NCI-H2196 (cell line): ENCODE measurements at regions not wholly inside any gene's neighbourhood (a gene's known extent, or its start where the extent isn't known, plus 50 kb on each side); places are given as distances from the start of the nearest gene placed in this dataset.

Experiments used
- DNase-seq: peaks from one replicate; lab custom pipeline; 2025; ENCODE audit not compliant: unreplicated experiment; lab: John Stamatoyannopoulos, UW

DNA sequence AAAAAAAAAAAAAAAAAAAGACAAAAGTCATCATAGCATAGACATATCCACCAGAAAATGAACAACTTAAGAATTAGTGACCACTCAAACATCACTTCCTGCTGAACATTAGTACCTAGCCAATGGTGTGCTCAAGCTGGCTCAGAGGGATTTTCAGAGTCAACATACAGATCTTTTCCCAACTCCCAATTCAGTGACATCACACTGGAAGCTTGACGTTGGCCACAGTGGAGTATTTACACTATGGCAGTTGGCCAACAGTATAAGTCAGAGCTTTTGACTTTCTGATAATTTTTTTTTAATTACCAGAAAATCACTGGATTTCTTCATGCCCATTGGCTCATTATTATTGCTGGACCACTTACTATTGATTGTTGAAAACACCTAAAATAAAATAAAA, 383.5 kb downstream of the ARHGEF28 start:
- no peak for DNase-seq

DNA sequence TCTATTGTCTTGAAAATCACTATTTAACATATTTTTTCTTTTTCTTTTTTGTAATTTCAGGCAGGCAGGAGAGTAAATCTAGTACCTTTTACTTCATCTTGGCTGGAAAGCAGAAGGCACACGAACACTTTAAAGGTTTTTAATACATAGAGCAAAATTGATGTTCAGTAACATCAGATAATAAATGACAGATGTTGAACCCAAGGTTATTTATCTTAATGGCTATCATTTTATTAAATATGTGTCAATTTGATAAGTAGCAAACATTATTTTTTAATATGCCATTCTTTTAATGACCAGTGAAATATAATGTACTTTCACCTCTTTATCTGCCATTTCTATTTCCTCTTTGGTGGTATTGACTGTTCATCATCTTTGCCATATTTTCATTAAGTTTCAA, 381.2 kb downstream of the ARHGEF28 start:
- no peak for DNase-seq

DNA sequence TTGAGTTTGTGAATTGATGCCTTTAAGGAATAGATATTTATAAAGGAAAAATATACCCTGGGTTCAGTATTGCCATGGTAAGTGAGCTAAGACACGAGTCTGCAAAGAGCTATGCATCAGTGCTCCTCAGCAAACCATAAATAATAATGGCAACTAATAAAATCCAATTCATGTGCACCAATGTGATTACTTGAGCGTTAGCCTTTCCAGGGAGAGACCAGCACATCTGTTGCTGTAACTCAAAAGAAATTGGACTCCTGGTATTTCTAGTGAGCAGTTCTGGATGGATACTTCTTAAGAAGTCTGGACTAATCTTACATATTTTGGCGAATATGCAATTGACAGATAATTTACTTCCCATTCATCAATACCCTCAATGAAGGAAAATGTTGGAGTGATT, 373.3 kb downstream of the ARHGEF28 start:
- no peak for DNase-seq

- no peak for DNase-seq
These were observed 372.5 kb downstream of the ARHGEF28 start for GRCh38 chr5:73998489-73998888.

- no peak for DNase-seq
These were observed 372.0 kb downstream of the ARHGEF28 start for GRCh38 chr5:73997960-73998359.

GRCh38 chr5:73996151-73996755, 370.3 kb downstream of the ARHGEF28 start:
- DNase-seq, result no peak

DNA sequence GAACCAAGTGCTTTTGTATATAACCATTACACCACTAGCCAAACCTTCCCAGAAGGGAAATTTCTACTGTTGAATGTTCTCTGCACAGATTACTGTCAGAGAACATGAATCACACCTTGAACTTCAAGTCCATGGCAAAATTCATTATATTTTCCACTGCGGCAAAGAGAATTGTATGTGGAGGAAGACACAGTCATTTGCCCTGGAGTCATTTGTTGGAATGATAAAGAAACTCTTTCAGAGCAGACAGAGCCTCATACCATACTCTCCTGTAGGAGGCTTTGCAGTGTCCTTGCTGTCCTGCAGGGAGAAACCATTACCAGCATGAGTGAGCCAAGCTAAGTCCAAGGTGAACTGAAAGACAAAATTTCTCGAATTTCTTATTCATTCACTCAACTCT, 369.0 kb downstream of the ARHGEF28 start:
- DNase-seq, result no peak
